HG02588 (cell line): ENCODE measurements at regions not wholly inside any gene's neighbourhood (a gene's known extent, or its start where the extent isn't known, plus 50 kb on each side); places are given as distances from the start of the nearest gene placed in this dataset.
A peak's percentile ranks its signal among the peaks of the same experiment; 100 is the strongest.
"Not testable (repeated sequence)": the region's sequence is repeated elsewhere in the genome, so short reads cannot be mapped to it uniquely, and the experiment has no call there.

ENCODE experiments used
- ATAC-seq: cut with Tn5 transposase; IDR thresholded peaks from one replicate; pipeline ENCODE4 v1.9.1; 2021; ENCODE audit warnings: mild to moderate bottlenecking, moderate library complexity; ENCODE audit not compliant: unreplicated experiment

DNA sequence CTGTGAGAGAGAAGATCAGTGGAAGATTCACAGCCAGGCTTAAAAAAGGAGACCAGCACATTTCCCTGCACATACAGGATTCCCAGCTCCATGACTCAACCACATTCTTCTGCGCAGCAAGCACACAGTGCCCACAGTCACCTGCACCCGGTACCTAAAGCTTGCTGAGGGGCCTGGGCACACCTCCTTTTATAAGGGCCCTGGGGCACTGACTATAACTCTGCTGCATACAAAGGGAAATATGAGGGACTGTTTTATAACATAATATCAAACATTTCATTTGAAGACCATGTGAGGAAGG is 322.9 kb downstream of the DAD1 start:
- no peak for ATAC-seq

GRCh38 chr14:22265319-22266141 is 323.5 kb downstream of the DAD1 start:
- ATAC-seq, result no peak

DNA sequence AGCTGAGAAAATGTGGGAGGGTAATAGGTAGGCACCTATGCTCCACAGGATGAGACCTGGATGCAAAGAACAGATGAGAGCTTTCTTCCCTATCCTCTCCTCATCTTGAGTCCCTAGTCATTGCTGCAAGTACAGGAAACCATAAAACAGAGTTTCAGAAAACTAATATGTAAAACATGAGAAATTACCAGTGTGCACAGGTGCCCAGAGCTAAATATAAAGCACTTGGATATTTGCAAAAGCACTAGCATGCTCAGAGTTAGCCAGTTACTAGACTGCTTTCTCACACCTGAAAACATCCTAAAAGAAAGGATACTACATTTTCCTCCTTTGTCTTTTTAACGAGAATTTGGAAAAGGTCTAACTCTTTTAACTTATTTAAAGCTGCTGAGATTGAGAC is 324.3 kb downstream of the DAD1 start:
- ATAC-seq, result peak; percentile 49

- ATAC-seq, result no peak
These were observed 325.1 kb downstream of the DAD1 start for GRCh38 chr14:22263961-22264360.

DNA sequence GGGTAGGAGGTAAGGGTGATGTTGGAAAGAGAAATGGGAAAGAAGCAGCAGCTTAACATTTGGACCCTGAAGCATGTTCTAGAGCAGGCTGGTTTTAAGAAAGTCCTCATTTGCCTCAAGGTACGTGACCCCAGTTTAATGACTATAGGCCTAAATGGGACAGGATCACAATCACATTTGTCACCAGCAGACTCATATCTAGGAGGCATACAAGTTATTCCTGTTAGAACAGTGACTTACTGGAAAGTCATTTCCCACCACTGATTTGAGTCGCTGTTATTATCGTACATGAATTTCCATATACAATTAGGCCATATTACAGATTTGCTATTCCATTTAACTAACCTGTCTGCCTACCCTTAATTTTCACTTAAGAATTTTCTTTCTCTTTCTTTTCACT is 326.1 kb downstream of the DAD1 start:
- ATAC-seq, result no peak

GRCh38 chr14:22255017-22255950 is 333.7 kb downstream of the DAD1 start:
- ATAC-seq, result no peak

- no peak for ATAC-seq
These were observed 336.3 kb downstream of the DAD1 start for GRCh38 chr14:22252686-22253085.

DNA sequence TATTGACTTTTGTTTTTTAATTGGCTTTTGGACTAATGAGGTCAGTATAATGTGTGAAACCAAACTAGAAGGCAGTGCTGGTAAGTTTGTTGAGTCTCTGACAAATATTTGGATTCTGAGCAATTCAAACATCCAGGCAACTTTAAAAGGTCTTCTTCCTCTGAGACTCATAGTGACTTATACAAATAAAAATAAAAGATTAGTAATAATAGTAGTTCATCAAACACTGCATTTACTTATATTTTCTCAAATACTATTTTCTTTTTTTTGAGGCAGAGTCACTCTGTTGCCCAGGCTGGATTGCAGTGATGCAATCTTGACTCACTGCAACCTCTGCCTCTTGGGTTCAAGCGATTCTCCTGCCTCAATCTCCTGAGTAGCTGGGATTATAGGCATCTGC is 337.9 kb downstream of the DAD1 start:
- no peak for ATAC-seq

DNA sequence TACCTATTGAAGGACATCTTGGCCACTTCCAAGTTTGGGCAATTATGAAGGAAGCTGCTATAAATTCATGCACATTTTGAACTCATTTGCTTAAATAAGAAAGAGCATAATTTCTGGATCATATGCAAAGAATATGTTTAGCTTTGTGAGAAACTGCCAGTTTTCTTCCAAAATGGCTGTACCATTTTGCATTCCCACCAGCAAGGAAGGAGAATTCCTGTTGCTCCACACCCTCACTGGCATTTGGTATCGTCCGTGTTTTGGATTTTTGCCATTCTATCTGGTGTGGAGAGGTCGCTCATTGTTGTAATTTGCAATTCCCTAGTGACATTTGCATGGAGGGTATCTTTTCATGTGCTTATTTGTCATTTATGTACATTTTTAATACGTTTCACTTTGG is 339.3 kb downstream of the DAD1 start:
- ATAC-seq, result no peak

DNA sequence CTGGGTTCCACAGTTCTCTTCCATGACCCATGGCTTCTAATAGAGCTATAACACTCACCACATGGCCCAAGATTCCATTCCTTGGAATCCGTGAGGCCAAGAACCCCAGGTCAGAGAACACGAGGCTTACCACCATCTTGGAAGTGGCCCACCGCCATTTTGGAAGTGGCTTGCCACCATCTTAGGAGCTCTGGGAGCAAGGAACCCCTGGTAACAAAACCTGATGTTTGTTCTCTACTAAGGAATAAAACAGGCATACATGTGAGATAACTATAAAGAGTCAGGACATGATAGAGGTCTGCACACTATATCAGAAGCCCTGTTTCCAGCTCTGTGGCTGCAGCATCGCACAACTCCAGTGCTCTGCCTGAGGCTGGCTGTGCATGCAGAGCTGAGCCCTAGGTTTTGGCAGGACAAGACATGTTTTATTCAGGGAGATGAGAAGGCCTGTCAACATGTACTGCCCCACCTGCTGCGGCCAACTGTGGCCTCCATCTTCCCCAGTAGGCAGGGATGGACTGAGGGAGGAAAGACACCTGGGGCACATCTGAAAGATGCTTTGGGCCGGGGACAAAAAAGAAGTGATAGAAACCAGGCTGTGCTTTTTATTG is 344.9 kb downstream of the DAD1 start:
- ATAC-seq, result no peak

- ATAC-seq, result not testable (repeated sequence)
These were observed 350.7 kb downstream of the DAD1 start for GRCh38 chr14:22238320-22238719.

GRCh38 chr14:22233377-22233776 is 355.6 kb downstream of the DAD1 start:
- ATAC-seq, result no peak

DNA sequence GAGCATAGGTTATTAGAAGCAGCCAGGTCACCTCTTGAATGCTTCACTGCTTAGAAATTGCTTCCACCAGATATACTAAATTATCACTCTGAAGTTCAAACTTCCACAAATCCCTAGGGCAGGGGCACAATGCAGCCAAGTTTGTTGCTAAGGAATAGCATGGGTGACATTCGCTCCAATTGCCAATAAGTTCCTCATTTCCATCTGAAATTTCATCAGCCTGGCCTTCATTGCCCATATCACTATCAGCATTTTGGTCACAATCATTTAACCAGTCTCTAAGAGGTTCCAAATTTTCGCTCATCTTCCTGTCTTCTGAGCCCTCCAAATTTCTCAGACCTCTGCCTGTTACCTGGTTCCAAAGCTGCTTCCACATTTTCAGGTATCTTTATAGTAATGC is 356.1 kb downstream of the DAD1 start:
- ATAC-seq, result no peak

GRCh38 chr14:22232486-22232885 is 356.5 kb downstream of the DAD1 start:
- ATAC-seq, result no peak

GRCh38 chr14:22231018-22231417 is 358.0 kb downstream of the DAD1 start:
- no peak for ATAC-seq

DNA sequence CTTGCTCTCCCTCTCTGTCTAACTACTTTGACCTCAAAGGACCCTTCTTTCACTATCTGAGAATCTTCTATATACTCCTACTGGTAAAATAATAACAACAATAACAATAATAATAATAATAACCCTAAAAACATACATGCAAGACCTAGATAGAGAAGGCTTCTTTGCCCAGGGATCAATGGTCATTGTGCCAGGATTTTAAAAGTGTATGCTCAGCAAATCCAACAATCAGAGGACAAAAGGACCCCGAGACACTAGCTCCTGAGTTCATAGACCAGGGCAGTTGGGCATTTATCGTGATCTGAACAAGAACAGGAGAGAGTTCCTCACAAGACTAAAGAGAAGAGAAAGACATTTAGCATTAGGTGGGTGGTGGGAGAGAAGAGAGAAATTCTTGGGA is 358.5 kb downstream of the DAD1 start:
- ATAC-seq, result no peak

DNA sequence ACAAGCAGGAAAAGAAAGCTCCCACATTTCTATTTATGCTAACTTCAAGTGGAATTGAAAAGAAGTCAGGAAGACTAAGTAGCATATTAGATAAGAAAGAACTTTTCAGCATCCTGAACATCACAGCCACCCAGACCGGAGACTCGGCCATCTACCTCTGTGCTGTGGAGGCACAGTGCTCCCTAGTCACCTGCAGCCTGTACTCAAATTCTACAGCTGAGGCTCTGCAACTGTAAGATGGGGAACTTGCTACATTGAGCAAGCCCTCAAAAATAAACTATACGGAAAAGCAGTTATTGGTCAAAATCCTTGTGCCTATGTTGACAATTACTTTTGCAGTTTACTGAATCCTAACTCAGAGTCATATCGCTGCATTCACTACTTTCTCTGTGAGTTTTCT is 361.9 kb downstream of the DAD1 start:
- no peak for ATAC-seq

DNA sequence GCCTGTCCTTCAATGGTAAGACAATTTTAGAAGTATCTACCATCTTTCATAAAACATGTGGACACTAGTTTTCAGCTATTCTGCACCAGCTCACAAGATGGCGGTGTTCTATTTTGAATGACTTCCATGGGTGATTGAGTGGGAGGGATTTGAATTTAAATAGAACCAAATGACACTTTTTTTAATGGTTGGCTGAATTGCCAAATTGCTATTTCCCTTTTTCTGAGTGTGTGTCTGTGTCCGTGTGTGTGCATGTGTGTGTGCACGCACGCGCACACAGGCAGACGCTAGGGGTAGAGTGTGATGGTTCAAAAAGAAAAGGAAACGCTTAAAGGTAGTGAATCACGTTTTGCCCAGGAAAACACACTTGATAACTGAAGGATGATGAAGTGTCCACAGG is 362.6 kb downstream of the DAD1 start:
- ATAC-seq, result no peak

DNA sequence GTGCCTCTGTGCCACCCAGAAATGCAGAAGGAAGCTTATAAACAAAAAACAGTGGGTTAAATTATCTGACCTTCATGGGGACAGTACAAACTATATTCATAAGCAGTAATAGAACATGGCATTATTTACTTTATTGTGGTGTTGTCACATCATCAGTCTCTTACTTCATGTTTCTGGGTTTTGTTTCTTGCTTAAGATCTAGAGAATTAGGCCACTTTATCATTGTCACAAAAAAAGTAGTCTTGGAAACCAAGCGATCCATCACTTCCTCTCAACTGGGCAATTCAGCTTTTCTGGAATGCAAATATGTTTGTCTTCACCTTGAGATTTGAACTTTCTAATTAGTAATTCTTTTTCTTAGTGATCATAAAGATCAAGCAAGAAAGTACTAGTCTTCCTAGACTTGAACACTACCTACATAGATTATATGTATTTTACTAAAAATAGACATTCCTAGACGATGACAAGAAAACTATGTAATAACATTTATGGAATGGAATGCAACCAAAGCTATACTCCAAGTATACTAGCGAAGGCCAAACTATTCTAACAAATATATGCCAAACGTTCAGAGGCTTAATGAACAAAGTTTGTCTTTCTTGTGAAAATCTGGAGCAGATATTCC is 363.4 kb downstream of the DAD1 start:
- no peak for ATAC-seq

GRCh38 chr14:22221508-22221907 is 367.5 kb downstream of the DAD1 start:
- ATAC-seq, result no peak

DNA sequence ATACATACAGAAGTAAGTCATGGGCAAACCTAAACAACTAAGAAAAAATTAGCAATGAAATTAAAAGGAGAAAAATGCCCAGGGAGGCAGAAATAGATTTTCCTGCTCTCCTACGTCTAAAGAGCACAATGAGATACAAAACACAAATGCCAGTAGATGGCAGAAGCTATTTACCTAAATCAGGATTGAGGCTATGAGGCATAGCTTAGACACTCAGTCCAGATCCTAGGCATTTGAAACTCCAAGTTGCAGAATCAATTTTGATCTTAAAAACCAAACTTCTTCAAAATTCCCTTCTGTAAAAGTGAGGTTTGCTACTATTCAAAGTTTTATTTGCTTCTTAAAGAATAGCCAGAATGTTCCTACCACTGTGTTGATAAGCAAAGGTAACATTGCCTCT is 368.6 kb downstream of the DAD1 start:
- ATAC-seq, result no peak
